Breast epithelium (tissue), 3 donors: ENCODE measurements at regions not wholly inside any gene's neighbourhood (a gene's known extent, or its start where the extent isn't known, plus 50 kb on each side); places are given as distances from the start of the nearest gene placed in this dataset.

Source experiments
- POLR2A ChIP-seq: fragments of 450-650 bp; IDR thresholded peaks from one replicate; pipeline ENCODE4 v1.6.1; 2016; ENCODE audit warnings: antibody characterized with exemption, mild to moderate bottlenecking, moderate library complexity
- TF ChIP-seq, protein P1 (sequence below), 3 donors: fragments of 450-650 bp; IDR thresholded peaks; one replicate each; pipeline ENCODE4 v1.5.1; 2016 to 2017; ENCODE audit warnings: antibody characterized with exemption in 3 of 3, mild to moderate bottlenecking in 3 of 3, moderate library complexity in 3 of 3

DNA sequence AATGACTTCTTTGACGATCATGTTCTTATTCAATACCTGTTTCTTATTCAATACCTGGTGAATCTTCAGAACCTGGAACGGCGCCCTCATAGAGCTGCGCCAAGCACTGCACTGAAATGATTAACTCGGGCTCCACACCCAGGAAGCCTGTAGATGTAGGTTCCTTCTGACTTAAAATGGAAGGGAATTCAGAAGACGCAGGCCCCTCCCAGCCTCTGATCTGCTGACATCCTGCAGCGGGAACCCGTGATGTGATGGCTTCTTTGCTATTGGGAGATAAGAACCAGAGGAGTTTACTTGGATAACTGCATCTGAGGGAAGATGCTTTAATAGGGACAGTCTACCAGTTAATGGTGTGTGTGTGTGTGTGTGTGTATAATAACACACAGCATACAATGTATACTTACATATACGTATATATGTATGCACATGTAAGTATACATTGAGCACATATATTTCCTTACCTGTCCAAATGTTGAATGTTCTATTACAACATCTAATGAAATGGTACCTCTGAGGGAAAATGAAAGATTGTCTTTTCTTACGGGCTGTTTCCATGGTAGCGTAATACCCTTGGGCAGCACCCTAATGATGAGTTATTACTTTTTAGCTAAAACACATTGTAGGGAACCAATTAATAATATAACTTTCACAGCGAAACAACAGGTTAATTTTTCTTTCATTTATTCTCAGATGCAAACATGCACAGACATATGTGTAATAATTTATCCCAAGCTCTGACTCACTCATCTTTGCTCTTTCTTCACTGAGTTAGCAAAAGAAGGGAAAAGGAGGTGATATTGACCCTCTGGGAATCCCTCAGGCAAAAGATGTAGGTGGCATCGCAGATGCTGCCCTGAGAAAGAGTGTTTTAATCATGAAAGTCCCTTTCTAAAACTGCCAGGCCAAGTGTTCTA is 379.8 kb downstream of the SIPA1L2 start:
- no peak for TF ChIP-seq POLR2A
- TF ChIP-seq, protein P1, sequence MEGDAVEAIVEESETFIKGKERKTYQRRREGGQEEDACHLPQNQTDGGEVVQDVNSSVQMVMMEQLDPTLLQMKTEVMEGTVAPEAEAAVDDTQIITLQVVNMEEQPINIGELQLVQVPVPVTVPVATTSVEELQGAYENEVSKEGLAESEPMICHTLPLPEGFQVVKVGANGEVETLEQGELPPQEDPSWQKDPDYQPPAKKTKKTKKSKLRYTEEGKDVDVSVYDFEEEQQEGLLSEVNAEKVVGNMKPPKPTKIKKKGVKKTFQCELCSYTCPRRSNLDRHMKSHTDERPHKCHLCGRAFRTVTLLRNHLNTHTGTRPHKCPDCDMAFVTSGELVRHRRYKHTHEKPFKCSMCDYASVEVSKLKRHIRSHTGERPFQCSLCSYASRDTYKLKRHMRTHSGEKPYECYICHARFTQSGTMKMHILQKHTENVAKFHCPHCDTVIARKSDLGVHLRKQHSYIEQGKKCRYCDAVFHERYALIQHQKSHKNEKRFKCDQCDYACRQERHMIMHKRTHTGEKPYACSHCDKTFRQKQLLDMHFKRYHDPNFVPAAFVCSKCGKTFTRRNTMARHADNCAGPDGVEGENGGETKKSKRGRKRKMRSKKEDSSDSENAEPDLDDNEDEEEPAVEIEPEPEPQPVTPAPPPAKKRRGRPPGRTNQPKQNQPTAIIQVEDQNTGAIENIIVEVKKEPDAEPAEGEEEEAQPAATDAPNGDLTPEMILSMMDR (IDR thresholded peaks at IDR 0.05) = no peak
